GM18511 (cell line): ENCODE measurements at regions not wholly inside any gene's neighbourhood (a gene's known extent, or its start where the extent isn't known, plus 50 kb on each side); places are given as distances from the start of the nearest gene placed in this dataset.

ENCODE experiments used
- ATAC-seq: cut with Tn5 transposase; IDR thresholded peaks from one replicate; pipeline ENCODE4 v1.9.1; 2021; ENCODE audit warnings: mild to moderate bottlenecking, moderate library complexity; ENCODE audit not compliant: unreplicated experiment

- no peak for ATAC-seq
Measured at GRCh38 chr20:48313324-48313723, 514.5 kb downstream of the PREX1 start.

DNA sequence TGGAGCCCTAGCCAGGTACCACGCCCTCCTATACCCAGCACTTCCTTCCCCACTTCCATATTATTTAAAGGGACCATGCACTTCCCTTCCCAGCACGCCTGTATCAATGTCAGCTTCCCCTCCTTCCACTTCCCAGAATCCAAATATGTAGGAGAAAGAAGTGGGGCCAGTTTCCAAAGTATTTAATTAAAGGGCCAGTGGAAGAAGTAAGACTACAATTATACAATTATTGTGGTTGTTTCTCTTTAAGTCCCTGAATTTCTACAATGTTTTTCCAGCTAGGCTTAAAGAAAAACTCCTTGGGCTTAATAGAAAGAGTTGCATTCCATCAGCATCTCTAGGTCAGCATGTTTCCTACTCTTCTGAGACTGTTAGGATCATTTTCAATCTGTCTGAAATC is 515.8 kb downstream of the PREX1 start:
- no peak for ATAC-seq

DNA sequence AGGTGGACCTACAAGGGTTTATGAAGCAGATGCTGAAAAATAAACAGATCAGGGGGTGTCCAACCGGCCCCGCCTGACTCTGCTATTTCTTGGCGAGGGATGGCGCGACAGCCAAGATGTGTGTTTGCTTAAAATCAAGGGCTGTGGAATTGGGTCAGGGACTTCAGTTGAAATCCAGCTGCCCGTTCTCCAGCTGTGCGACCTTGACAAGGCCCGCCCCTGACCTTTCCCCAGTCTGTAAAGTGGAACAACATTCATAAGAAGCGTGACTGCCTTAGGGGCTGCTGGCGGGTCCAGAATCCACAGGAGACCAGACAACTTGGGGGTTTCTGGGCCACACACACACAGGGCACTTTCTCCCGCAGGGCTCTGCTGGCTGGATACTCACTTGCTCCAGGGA is 517.5 kb downstream of the PREX1 start:
- ATAC-seq = no peak

- no peak for ATAC-seq
Measured at GRCh38 chr20:48309293-48309692, 518.5 kb downstream of the PREX1 start.

DNA sequence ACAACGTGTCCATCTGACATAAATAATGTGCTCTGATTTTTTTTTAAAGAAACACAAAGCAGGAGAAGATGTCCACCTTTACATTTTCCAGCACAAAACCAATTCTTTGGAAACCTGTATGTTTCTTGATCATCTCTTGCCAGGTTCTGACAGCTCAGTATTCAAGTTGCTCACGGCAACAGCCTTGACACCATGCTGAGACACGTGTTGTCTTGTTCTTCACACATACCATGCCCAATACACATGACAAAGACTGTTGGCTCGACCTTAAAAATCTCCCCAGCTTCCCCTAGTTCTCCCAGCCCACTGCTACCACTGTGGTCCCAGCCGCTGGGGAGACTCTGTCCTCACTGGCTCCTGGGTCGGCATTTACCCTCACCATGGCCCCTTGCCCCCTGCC is 518.9 kb downstream of the PREX1 start:
- no peak for ATAC-seq

DNA sequence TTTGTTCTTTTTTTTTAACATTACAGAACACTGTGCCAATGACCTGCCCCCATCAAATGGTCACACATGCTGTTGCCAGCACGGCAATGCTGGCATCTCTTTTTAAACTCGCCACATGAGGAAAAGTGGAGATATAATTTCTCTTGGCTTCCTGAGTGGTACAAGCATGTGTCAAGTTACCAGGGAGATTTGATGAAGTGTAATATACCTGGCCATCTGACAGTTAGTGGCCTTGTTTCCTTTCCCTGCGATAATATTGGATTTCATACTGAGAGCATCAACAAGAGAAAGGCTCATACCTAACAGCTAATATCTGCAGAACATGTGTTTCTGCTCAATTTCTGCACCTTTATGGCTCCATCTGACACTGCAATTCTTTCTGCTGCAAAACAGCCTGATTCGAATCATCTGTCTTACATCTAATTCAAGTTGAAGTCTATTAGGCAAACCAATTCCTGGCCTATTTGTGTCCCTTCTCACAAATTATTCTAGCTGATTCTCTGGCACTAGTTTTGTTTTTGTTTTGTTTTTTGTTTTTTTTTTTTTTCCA is 519.5 kb downstream of the PREX1 start:
- no peak for ATAC-seq

- ATAC-seq = no peak
Measured at GRCh38 chr20:48307277-48307676, 520.5 kb downstream of the PREX1 start.

DNA sequence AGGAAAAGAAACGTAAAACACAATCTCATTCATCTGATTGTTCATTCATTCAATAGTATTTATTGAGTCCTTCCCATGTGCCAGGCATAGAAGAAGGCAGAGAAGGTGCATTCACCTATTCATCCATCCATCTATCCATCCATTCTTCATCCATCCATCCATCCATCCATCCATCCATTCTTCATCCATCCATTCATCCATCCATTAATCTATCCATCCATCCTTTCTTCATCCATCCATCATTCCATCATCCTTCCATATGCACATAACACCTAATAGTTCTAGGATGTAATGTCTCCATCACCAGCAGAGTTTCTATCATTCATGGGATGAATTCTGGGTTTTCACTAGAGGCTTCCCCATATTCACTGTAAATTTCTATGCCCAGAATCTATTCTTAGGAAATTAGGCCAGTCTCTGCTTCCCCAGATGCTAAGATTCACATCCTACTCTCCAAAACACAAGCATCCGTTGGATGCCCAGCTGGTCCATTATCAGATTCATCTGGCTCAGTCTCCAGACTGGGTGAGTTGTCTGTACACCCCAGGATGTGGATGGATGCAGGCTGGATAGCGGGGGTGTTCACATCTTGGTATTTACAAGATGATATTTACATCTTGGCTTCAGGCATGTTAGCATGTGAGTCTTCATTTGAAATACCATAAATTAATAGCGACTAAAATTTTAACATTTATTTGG is 517.7 kb upstream of the SULF2 start:
- ATAC-seq = no peak

GRCh38 chr20:48302149-48302548 is 516.9 kb upstream of the SULF2 start:
- no peak for ATAC-seq

- ATAC-seq = no peak
Measured at GRCh38 chr20:48301189-48301588, 515.9 kb upstream of the SULF2 start.

- ATAC-seq = no peak
Measured at GRCh38 chr20:48300529-48300928, 515.2 kb upstream of the SULF2 start.

DNA sequence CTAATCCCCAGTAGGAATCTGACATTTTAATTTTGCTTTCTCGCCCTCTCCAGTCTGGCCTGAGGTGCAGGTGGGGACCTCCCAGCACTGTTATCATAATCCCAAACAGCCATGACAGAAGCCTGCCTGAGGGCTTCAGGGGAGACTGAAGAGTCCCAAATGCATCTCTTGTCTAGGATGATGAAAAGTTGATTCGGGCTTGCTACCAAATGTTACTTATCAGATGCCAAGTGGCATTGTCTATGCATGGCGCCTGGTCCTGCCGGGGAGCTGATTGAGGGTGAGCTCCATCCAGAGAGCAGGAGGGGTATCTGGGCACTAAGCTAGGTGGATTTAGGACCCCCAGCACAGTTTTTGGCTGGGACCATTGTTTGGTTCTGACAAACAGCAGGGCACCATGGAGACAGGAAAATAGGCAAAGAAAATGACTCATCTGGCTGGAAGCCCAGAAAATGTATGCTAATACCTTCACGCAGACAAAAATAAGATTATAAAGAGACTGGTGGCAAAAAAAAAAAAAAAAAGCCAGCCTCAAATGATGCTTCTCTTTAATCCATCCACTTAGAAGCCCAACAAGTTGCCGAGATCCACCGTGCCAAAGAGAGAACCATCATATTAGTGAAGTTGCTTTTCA is 513.7 kb upstream of the SULF2 start:
- no peak for ATAC-seq

GRCh38 chr20:48298433-48298832 is 513.2 kb upstream of the SULF2 start:
- no peak for ATAC-seq

DNA sequence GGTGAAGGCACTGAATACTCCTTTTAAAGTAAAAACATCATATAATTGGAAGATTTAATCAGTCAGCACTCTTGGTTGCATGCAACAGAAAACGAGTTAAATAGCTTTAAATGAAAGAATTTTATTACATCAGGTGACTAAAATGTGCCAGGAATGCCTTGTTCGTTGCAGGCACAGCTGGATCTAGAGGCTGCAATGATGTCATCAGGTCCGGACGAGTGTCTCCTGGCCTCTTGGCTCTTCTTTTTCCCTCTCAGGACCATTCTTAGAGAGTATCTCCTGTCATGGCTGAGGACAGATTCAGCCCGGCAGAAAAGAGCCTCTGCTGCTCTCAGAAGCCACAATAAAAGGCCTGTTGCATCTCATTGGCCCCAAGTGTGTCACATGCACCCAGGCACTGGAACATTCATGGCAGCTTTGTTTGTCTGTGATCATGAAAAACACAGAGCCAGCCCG is 510.7 kb upstream of the SULF2 start:
- ATAC-seq = no peak

DNA sequence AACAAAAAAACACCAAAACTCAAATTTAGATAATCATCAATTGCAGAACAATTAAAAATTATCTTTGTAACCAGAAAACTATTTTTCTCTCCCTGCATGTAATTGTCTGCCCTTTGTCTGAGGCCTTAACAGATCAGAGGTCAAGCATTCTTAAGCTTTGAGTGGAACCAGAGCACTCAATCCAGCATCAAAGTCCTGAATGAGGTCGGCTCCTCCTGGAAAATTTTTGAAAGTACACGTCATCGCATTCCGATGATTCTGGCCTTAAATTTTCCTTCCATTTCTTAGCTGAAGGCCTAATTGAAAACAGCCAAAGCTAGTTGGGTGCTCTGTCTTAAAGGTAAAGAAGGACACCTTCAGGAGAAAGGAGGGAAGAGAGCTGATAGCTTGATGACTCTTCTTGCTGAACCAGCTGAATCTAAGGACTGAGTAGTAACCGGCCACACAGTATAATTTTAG is 510.2 kb upstream of the SULF2 start:
- ATAC-seq = no peak

- no peak for ATAC-seq
Measured at GRCh38 chr20:48294942-48295341, 509.7 kb upstream of the SULF2 start.

DNA sequence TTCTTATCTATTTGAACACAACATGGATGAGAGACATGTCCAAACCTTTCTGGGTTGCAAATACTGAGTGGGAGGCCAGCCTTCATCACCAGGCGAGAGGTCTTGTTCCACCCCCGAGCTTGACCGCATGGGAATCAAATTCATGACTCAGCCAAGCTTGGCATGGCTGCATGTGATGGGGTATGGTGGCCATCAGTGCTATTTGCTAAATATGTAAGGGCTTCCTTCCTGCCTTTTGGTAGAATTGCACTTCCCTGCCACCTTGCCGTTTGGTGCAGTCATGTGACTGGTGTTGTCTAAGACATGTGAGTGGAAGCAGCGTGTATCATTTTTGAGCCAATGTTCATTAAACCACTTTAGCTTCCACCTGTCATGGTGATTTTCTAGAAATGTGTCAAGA is 508.9 kb upstream of the SULF2 start:
- no peak for ATAC-seq

DNA sequence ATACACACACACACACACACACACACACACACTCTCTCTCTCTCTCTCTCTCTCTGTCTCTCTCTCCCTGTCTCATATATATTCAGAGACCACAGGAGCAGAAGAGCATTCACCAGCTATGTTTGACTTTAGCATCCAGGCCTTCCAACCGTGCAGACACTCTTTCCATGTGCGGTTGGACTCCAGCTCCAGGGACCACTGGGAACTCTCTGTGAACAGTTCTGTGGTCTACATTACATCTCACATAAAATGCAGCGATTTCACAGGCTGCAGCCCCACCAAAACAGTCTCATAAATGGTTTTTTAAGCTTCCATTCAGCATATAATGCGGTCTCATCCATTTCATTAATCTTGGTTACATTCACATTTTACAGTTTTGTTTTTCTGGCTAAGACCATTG is 508.4 kb upstream of the SULF2 start:
- ATAC-seq = no peak

- no peak for ATAC-seq
Measured at GRCh38 chr20:48292806-48293205, 507.5 kb upstream of the SULF2 start.

DNA sequence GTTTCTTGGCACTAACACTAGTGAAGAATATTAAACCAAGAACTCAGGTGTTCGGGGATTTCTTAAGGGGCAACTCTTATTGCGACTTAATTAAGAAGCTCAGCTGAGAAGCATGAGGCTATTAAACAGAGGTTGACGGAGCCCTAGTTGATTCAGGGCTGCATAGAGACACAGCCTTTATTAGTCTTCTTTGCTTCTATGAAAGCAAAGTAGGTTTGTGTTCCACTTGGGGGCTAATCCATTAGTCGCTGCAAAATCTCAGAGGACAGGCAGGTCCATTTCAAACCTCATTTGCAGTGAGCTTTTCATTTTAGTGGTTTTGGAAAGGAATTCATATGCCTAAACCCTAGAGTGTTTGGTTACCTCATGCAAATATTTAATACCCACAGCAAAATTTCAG is 506.6 kb upstream of the SULF2 start:
- ATAC-seq = no peak

- ATAC-seq = no peak
Measured at GRCh38 chr20:48288930-48289507, 503.7 kb upstream of the SULF2 start.

GRCh38 chr20:48287552-48288170 is 502.4 kb upstream of the SULF2 start:
- ATAC-seq = no peak
